ENCODE measurements at regions not wholly inside any gene's neighbourhood (a gene's known extent, or its start where the extent isn't known, plus 50 kb on each side); places are given as distances from the start of the nearest gene placed in this dataset.

DNA sequence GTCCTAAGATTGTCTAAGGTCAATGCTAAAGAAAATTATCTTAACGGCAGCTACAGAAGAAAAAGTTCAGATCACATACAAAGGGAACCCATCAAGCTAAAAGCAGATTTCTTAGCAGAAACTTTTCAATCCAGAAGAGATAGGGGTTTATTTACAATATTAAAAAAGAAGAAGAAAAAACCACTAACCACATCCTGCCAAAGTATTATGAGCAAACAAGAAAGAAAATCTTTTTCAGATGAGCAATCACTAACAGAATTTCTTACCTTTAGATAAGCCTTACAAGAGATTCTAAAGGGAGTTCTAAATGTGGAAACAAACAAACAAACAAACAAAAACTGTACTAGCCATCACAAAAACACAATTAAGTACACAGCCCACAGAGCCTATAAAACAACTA, 1015.8 kb upstream of the EPHA6 start:
- Histone ChIP-seq H3K27me3 (ENCODE audit: insufficient read depth in 3 of 3, low read length in 2 of 3) (no peaks in the 10 kb centered on the region), H3K36me3 (ENCODE audit: insufficient read depth in 1 of 2, low read depth in 1 of 2) (no peaks in the 10 kb centered on the region), H3K9me3 (no peaks in the 10 kb centered on the region), H3K27ac (no peak overlapping the region), H3K4me1 (no peaks in the 10 kb centered on the region), H3K4me3 (no peak overlapping the region)
- no peak for DNase-seq
- intact Hi-C loops (cut with DNase I) = no loop called here
- ATAC-seq = no peak
- TF ChIP-seq, protein P1, sequence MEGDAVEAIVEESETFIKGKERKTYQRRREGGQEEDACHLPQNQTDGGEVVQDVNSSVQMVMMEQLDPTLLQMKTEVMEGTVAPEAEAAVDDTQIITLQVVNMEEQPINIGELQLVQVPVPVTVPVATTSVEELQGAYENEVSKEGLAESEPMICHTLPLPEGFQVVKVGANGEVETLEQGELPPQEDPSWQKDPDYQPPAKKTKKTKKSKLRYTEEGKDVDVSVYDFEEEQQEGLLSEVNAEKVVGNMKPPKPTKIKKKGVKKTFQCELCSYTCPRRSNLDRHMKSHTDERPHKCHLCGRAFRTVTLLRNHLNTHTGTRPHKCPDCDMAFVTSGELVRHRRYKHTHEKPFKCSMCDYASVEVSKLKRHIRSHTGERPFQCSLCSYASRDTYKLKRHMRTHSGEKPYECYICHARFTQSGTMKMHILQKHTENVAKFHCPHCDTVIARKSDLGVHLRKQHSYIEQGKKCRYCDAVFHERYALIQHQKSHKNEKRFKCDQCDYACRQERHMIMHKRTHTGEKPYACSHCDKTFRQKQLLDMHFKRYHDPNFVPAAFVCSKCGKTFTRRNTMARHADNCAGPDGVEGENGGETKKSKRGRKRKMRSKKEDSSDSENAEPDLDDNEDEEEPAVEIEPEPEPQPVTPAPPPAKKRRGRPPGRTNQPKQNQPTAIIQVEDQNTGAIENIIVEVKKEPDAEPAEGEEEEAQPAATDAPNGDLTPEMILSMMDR (IDR thresholded peaks at IDR 0.05) = no peak
- WGBS, 3 donors = 90 to 100% (median 92%) methylated on average over 1 of the region's 1 CpG

DNA sequence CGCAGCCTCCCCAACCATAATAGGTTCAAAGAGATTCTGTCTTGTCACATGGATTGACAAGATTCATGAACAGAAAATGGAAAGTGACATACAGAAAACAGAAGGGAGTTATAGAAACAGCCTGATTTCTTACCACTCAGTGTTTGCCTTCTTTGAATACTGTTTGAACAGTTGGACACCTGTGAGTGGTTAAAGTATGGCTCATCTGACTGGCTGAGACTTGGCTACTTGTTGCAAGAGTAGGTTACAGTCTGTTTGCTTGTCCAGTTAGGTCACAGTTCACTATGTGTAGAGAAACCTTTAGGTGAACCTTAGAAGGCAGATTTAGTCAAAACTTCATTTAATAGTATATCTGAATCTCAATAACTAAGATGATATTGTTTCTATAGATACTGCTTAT, 1003.9 kb upstream of the EPHA6 start:
- Histone ChIP-seq H3K36me3 (ENCODE audit: insufficient read depth in 1 of 2, low read depth in 1 of 2) (no peaks in the 10 kb centered on the region), H3K4me3 (no peak overlapping the region), H3K27me3 (ENCODE audit: insufficient read depth in 3 of 3, low read length in 2 of 3) (no peaks in the 10 kb centered on the region), H3K9me3 (no peaks in the 10 kb centered on the region), H3K4me1 (no peaks in the 10 kb centered on the region), H3K27ac (no peak overlapping the region)
- DNase-seq = no peak
- ATAC-seq = no peak
- intact Hi-C loops (cut with DNase I) = no loop called here
- TF ChIP-seq, protein P1 (IDR thresholded peaks at IDR 0.05) = no peak
- 97 to 100% (median 99%) methylated on average over 1 of the region's 1 CpG for WGBS, 3 donors

DNA sequence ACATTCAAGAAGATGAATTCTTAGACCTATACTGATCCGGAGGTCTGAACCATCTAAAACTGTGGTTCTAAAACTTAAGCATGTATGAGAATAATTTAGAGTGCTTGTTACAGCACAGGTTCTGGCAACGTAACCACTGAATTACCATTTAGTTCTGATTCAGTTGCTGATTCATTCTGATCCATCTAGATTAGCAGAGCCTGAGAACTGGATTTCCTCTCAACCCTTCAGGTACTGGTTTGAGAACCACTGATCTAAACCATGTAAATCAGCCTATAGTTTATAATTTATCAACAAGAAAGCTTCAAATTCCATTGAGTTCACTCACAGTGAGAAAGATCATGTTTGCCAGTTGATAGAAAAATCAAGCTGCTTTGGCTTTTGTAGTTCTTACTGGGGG, 1001.1 kb upstream of the EPHA6 start:
- TF ChIP-seq, protein P1 (IDR thresholded peaks at IDR 0.05) = no peak
- Histone ChIP-seq H3K4me1 (no peaks in the 10 kb centered on the region), H3K27ac (no peak overlapping the region), H3K4me3 (no peak overlapping the region), H3K9me3 (no peaks in the 10 kb centered on the region), H3K36me3 (ENCODE audit: insufficient read depth in 1 of 2, low read depth in 1 of 2) (no peaks in the 10 kb centered on the region), H3K27me3 (ENCODE audit: insufficient read depth in 3 of 3, low read length in 2 of 3) (no peaks in the 10 kb centered on the region)
- ATAC-seq = no peak
- WGBS, 3 donors = 52 to 78% (median 73%) methylated on average over 2 of the region's 2 CpGs
- intact Hi-C loops (cut with DNase I) = no loop called here
- no peak for DNase-seq

DNA sequence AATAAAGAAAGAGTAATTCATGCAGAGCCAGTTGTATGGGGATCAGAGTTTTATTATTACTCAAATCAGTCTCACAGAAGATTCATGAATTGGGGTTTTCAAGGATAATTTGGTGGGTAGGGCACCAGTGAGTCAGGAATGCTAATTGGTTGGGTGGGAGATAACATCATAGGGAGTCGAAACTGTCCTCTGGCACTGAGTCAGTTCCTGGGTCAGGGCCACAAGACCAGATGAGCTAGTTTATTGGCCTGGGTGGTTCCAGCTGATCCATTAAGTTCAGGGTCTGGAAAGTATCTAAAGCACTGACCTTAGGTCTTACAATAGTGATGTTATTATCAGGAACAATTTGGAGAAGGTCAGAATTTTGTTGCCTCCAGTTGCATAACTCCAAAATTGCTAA, 998.6 kb upstream of the EPHA6 start:
- intact Hi-C loops (cut with DNase I) = no loop called here
- H3K27me3 ChIP-seq (ENCODE audit: insufficient read depth in 3 of 3, low read length in 2 of 3) = no peaks in the 10 kb centered on the region
- no peak for DNase-seq
- TF ChIP-seq, protein P1 (IDR thresholded peaks at IDR 0.05) = no peak
- no peak overlapping the region for H3K27ac ChIP-seq
- no peaks in the 10 kb centered on the region for H3K9me3 ChIP-seq
- no peaks in the 10 kb centered on the region for H3K4me1 ChIP-seq
- no peak overlapping the region for H3K4me3 ChIP-seq
- H3K36me3 ChIP-seq (ENCODE audit: insufficient read depth in 1 of 2, low read depth in 1 of 2) = no peaks in the 10 kb centered on the region
- 52 to 63% (median 60%) methylated on average over 1 of the region's 1 CpG for WGBS, 3 donors
- no peak for ATAC-seq

DNA sequence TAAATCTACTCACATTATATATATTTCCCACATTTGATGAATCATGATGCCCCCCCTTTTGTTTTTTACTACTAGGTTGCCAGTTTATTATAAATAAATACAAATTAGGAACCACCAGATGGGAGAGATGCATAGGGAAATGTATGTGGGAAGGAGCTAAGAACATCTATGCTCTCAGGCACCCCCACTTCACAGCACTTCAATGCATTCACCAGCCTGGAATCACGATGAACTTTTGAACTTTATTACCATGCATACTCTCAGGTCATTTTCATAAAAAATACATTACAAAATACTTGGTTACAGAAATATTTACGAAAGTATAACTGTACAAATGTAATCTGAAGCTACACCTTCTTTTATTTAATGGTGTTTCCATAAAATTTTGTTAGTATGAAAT, 988.0 kb upstream of the EPHA6 start:
- H3K9me3 ChIP-seq = no peaks in the 10 kb centered on the region

More for the DNA sequence above, 988.0 kb upstream of the EPHA6 start:
- TF ChIP-seq, protein P1 (IDR thresholded peaks at IDR 0.05) = no peak
- intact Hi-C loops (cut with DNase I) = no loop called here
- Histone ChIP-seq H3K27ac (no peak overlapping the region), H3K36me3 (ENCODE audit: insufficient read depth in 1 of 2, low read depth in 1 of 2) (no peaks in the 10 kb centered on the region), H3K4me3 (no peak overlapping the region), H3K27me3 (ENCODE audit: insufficient read depth in 3 of 3, low read length in 2 of 3) (no peaks in the 10 kb centered on the region), H3K4me1 (no peaks in the 10 kb centered on the region)
- DNase-seq (no peak), ATAC-seq (no peak)
- 59 to 69% (median 62%) methylated on average over 2 of the region's 2 CpGs for WGBS, 3 donors
